ENCODE measurements at regions not wholly inside any gene's neighbourhood (a gene's known extent, or its start where the extent isn't known, plus 50 kb on each side); places are given as distances from the start of the nearest gene placed in this dataset.

GRCh38 chr14:106879241-106879640, 1352.9 kb downstream of the TMEM121 start:
- Histone ChIP-seq H3K79me2 (ENCODE audit: insufficient read depth, low read depth) (no peaks in the 10 kb centered on the region), H3K4me3 (IDR thresholded peaks at IDR 0.05; ENCODE audit: insufficient read depth, low read depth, low read length) (no peak overlapping the region), H3K27ac (no peak overlapping the region), H3K4me1 (ENCODE audit: low read depth, poor library complexity, severe bottlenecking) (peaks cover 7% of the 10 kb centered on the region), H4K20me1 (ENCODE audit: insufficient read depth) (no peaks in the 10 kb centered on the region), H3K36me3 (ENCODE audit: insufficient read depth) (no peaks in the 10 kb centered on the region), H3K27me3 (ENCODE audit: insufficient read depth, low read depth) (no peaks in the 10 kb centered on the region), H2AFZ (ENCODE audit: low read depth) (no peak overlapping the region), H3K9ac (no peak overlapping the region), H3K4me2 (no peak overlapping the region)
- peak; percentile 71 for TF ChIP-seq CTCF (conservative IDR thresholded peaks at IDR 0.05; ENCODE audit: low read depth, low read length)

GRCh38 chr14:106883218-106883692, 1356.9 kb downstream of the TMEM121 start:
- Histone ChIP-seq H3K9ac (no peak overlapping the region), H3K4me2 (no peak overlapping the region), H2AFZ (ENCODE audit: low read depth) (no peak overlapping the region), H3K79me2 (ENCODE audit: insufficient read depth, low read depth) (no peaks in the 10 kb centered on the region), H3K36me3 (ENCODE audit: insufficient read depth) (no peaks in the 10 kb centered on the region), H4K20me1 (ENCODE audit: insufficient read depth) (no peaks in the 10 kb centered on the region), H3K4me3 (IDR thresholded peaks at IDR 0.05; ENCODE audit: insufficient read depth, low read depth, low read length) (no peak overlapping the region), H3K4me1 (ENCODE audit: low read depth, poor library complexity, severe bottlenecking) (no peaks in the 10 kb centered on the region), H3K27me3 (ENCODE audit: insufficient read depth, low read depth) (no peaks in the 10 kb centered on the region), H3K27ac (no peak overlapping the region)
- TF ChIP-seq CTCF (conservative IDR thresholded peaks at IDR 0.05; ENCODE audit: low read depth, low read length) = peak; percentile 83
